ENCODE measurements at regions not wholly inside any gene's neighbourhood (a gene's known extent, or its start where the extent isn't known, plus 50 kb on each side); places are given as distances from the start of the nearest gene placed in this dataset.

GRCh38 chr5:12110629-12111028, 206.4 kb upstream of the CTNND2 start:
- Histone ChIP-seq H3K27me3 (no peaks in the 10 kb centered on the region), H3K4me3 (no peak overlapping the region), H3K9me3 (no peaks in the 10 kb centered on the region), H3K27ac (no peak overlapping the region), H3K4me1 (no peaks in the 10 kb centered on the region), H3K36me3 (no peaks in the 10 kb centered on the region)
- no peak for DNase-seq (ENCODE audit: low spot score in 2 of 2)
- intact Hi-C loops (cut with DNase I; ENCODE audit: low total_unique reads): no loop called here
- TF ChIP-seq POLR2AphosphoS5 (IDR thresholded peaks at IDR 0.05) (no peak), CTCF (IDR thresholded peaks at IDR 0.05) (no peak), POLR2A (IDR thresholded peaks at IDR 0.05) (no peak)

DNA sequence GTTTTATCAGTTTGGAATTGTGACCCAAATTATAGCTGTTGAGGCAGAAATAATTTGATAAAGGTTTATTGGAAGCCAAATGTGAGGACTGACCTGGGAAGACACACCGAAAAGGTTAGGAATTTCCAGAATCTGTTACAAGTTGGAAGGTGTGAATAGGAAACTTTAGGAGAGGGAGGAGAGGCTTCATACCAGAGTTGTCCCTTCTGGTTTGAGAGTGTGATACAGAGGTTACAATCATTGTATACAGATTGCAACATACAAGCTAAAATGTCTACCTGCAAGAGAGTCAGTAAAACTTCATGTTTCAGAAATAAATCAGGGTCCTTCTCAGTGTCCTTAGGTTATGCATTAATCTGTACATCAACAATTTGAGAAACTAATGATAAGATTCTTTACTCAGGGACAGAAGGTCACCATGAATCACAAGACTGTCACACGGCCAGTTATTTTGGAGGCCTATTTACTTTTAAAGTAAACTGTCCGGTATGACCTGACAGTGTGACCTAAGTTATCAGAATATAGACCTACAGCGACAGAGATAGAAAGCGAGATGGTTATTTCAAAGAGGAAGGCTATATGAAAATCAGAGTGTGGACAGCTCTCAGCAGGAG, 204.9 kb upstream of the CTNND2 start:
- no peaks in the 10 kb centered on the region for H3K36me3 ChIP-seq
- TF ChIP-seq CTCF (IDR thresholded peaks at IDR 0.05): no peak
- no peak for TF ChIP-seq POLR2A (IDR thresholded peaks at IDR 0.05)
- TF ChIP-seq POLR2AphosphoS5 (IDR thresholded peaks at IDR 0.05): no peak
- intact Hi-C loops (cut with DNase I; ENCODE audit: low total_unique reads): no loop called here
- no peaks in the 10 kb centered on the region for H3K27me3 ChIP-seq
- H3K4me1 ChIP-seq: no peaks in the 10 kb centered on the region
- no peak for DNase-seq (ENCODE audit: low spot score in 2 of 2)
- H3K9me3 ChIP-seq: no peaks in the 10 kb centered on the region
- no peak overlapping the region for H3K4me3 ChIP-seq
- H3K27ac ChIP-seq: no peak overlapping the region

GRCh38 chr5:12102151-12102550, 197.9 kb upstream of the CTNND2 start:
- TF ChIP-seq POLR2AphosphoS5 (IDR thresholded peaks at IDR 0.05): no peak
- Histone ChIP-seq H3K27me3 (no peaks in the 10 kb centered on the region), H3K4me1 (no peaks in the 10 kb centered on the region), H3K27ac (no peak overlapping the region), H3K36me3 (no peaks in the 10 kb centered on the region), H3K4me3 (no peak overlapping the region), H3K9me3 (no peaks in the 10 kb centered on the region)
- DNase-seq (ENCODE audit: low spot score in 2 of 2): no peak
- intact Hi-C loops (cut with DNase I; ENCODE audit: low total_unique reads): no loop called here

DNA sequence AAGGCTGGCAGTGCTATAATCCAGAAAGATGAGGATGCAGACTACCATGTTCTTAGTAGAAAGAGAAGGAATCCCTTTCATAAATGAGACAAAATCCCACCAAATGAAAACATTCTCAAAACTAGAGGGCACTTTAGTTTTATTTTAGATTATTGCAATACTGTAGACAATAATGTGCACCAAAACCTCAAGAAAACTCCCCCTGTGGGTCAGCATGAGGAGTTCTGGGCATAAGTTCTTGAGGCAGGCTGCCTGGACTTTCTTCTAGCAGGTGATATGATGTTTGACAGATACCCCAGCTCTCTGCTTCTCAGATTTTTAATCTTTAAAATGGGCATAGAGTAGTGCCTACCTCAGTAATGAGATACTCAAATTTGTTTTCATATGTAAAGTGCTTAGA, 196.3 kb upstream of the CTNND2 start:
- no peaks in the 10 kb centered on the region for H3K4me1 ChIP-seq
- no peak for DNase-seq (ENCODE audit: low spot score in 2 of 2)
- H3K27ac ChIP-seq: no peak overlapping the region
- H3K27me3 ChIP-seq: no peaks in the 10 kb centered on the region
- no peaks in the 10 kb centered on the region for H3K9me3 ChIP-seq
- intact Hi-C loops (cut with DNase I; ENCODE audit: low total_unique reads): no loop called here
- TF ChIP-seq CTCF (IDR thresholded peaks at IDR 0.05) (no peak), POLR2AphosphoS5 (IDR thresholded peaks at IDR 0.05) (no peak), POLR2A (IDR thresholded peaks at IDR 0.05) (no peak)
- H3K4me3 ChIP-seq: no peak overlapping the region
- H3K36me3 ChIP-seq: no peaks in the 10 kb centered on the region

DNA sequence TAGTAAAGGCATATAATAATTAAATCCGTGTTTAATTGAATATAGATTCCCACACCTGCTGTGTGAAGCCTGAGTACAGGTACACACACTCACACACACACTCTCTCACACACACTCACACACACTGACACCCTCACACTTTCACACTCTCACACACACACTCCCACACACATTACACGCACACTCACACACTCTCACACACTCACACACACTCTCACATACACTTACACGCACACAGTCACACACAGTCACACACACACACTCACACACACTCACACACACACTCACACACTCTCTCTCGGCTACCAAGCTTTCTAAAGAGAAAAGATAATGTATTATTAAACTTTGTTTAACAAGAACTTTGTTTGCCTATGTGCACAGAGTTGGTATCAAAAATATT, 195.1 kb upstream of the CTNND2 start:
- no peak overlapping the region for H3K4me3 ChIP-seq
- intact Hi-C loops (cut with DNase I; ENCODE audit: low total_unique reads): no loop called here
- no peaks in the 10 kb centered on the region for H3K9me3 ChIP-seq
- no peak for TF ChIP-seq CTCF (IDR thresholded peaks at IDR 0.05)
- no peak for TF ChIP-seq POLR2AphosphoS5 (IDR thresholded peaks at IDR 0.05)
- no peak for TF ChIP-seq POLR2A (IDR thresholded peaks at IDR 0.05)
- H3K4me1 ChIP-seq: no peaks in the 10 kb centered on the region
- no peak for DNase-seq (ENCODE audit: low spot score in 2 of 2)
- H3K27me3 ChIP-seq: no peaks in the 10 kb centered on the region
- no peak overlapping the region for H3K27ac ChIP-seq
- no peaks in the 10 kb centered on the region for H3K36me3 ChIP-seq

GRCh38 chr5:12095808-12096281, 191.6 kb upstream of the CTNND2 start:
- H3K4me1 ChIP-seq: no peaks in the 10 kb centered on the region
- no peaks in the 10 kb centered on the region for H3K36me3 ChIP-seq
- TF ChIP-seq POLR2AphosphoS5 (IDR thresholded peaks at IDR 0.05): no peak
- no peak for TF ChIP-seq CTCF (IDR thresholded peaks at IDR 0.05)
- TF ChIP-seq POLR2A (IDR thresholded peaks at IDR 0.05): no peak
- H3K27ac ChIP-seq: no peak overlapping the region
- H3K27me3 ChIP-seq: no peaks in the 10 kb centered on the region
- no peak overlapping the region for H3K4me3 ChIP-seq
- intact Hi-C loops (cut with DNase I; ENCODE audit: low total_unique reads): no loop called here
- DNase-seq (ENCODE audit: low spot score in 2 of 2): no peak
- no peaks in the 10 kb centered on the region for H3K9me3 ChIP-seq

Data from breast epithelium (tissue), 4 donors.